ENCODE measurements at regions not wholly inside any gene's neighbourhood (a gene's known extent, or its start where the extent isn't known, plus 50 kb on each side); places are given as distances from the start of the nearest gene placed in this dataset.

DNA sequence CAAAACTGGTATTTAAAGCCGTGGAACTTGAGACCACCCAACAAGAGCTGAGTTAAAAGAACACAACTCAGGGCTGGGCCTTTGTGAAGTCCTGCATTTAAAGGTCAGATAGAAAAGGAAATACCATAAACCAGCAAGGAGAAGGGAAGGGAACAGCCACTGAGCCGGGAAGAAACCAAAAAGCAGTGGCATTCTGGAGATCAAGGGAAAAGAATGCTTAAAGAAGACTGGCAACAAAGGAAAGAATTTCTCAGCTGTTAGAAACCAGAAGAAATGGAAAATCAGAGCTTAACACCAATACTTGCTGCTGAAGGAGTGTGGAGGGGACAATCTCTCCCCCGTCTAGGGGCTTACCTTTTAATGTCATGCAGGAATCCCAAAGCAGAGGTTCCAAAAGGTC, 247.4 kb upstream of the CHRNA7 start:
- TF ChIP-seq FOXP2 (optimal IDR thresholded peaks at IDR 0.05; ENCODE audit: borderline replicate concordance, extremely low read depth, extremely low read length, insufficient read depth) (no peak), SIN3A (IDR thresholded peaks at IDR 0.05; ENCODE audit: borderline replicate concordance, insufficient read depth, low read length) (no peak), TAF1 (IDR thresholded peaks at IDR 0.05; ENCODE audit: borderline replicate concordance, insufficient read depth, low read length) (no peak)
- TF ChIP-seq, protein P1, sequence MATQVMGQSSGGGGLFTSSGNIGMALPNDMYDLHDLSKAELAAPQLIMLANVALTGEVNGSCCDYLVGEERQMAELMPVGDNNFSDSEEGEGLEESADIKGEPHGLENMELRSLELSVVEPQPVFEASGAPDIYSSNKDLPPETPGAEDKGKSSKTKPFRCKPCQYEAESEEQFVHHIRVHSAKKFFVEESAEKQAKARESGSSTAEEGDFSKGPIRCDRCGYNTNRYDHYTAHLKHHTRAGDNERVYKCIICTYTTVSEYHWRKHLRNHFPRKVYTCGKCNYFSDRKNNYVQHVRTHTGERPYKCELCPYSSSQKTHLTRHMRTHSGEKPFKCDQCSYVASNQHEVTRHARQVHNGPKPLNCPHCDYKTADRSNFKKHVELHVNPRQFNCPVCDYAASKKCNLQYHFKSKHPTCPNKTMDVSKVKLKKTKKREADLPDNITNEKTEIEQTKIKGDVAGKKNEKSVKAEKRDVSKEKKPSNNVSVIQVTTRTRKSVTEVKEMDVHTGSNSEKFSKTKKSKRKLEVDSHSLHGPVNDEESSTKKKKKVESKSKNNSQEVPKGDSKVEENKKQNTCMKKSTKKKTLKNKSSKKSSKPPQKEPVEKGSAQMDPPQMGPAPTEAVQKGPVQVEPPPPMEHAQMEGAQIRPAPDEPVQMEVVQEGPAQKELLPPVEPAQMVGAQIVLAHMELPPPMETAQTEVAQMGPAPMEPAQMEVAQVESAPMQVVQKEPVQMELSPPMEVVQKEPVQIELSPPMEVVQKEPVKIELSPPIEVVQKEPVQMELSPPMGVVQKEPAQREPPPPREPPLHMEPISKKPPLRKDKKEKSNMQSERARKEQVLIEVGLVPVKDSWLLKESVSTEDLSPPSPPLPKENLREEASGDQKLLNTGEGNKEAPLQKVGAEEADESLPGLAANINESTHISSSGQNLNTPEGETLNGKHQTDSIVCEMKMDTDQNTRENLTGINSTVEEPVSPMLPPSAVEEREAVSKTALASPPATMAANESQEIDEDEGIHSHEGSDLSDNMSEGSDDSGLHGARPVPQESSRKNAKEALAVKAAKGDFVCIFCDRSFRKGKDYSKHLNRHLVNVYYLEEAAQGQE (IDR thresholded peaks at IDR 0.05; ENCODE audit: insufficient read depth in 1 of 2, low read depth in 2 of 2, low read length in 2 of 2) = no peak

DNA sequence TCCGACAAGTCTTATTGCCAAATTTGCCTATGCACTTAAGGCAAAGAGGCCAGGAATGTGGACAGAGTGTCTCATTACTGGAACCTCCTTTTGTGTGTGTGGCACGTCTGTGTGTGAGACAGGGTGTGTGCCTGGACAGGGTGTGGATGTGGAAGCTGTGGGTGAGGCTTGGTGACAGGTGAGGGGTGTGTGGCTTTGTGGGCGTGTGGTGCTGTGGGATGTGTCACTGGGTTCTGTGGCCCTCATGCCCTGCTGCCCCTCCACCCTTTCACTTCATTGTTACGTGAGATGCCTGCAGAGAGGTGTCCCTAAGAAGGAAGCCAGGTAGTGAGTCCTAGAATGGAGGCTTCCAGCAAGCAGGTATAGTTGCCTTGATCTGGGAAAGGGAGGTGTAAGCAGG, 244.0 kb upstream of the CHRNA7 start:
- TF ChIP-seq TAF1 (IDR thresholded peaks at IDR 0.05; ENCODE audit: borderline replicate concordance, insufficient read depth, low read length) (no peak), SIN3A (IDR thresholded peaks at IDR 0.05; ENCODE audit: borderline replicate concordance, insufficient read depth, low read length) (no peak), POLR2AphosphoS5 (IDR thresholded peaks at IDR 0.05; ENCODE audit: low read depth, low read length) (no peak), FOXP2 (optimal IDR thresholded peaks at IDR 0.05; ENCODE audit: borderline replicate concordance, extremely low read depth, extremely low read length, insufficient read depth) (no peak)
- TF ChIP-seq, protein P1 (IDR thresholded peaks at IDR 0.05; ENCODE audit: insufficient read depth in 1 of 2, low read depth in 2 of 2, low read length in 2 of 2) = no peak

DNA sequence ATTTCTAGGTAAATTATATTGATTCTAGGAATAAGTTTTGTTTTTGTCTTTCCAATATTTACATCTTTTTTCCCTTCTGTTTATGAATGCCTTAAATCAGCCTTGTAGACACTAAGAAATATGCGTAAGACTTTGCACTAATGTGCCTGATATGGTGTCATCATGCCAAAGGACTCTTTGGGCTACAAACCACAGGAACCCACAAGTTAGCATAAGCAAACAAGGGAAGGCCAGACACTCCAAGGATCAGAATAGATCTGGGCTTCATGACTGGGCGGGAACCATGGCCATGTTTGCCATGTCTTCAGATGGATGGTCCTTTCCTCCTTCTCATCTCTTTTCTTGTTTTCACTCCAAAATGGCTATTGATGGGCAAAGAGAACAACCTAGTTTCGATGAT, 242.2 kb upstream of the CHRNA7 start:
- no peak for TF ChIP-seq SIN3A (IDR thresholded peaks at IDR 0.05; ENCODE audit: borderline replicate concordance, insufficient read depth, low read length)

DNA sequence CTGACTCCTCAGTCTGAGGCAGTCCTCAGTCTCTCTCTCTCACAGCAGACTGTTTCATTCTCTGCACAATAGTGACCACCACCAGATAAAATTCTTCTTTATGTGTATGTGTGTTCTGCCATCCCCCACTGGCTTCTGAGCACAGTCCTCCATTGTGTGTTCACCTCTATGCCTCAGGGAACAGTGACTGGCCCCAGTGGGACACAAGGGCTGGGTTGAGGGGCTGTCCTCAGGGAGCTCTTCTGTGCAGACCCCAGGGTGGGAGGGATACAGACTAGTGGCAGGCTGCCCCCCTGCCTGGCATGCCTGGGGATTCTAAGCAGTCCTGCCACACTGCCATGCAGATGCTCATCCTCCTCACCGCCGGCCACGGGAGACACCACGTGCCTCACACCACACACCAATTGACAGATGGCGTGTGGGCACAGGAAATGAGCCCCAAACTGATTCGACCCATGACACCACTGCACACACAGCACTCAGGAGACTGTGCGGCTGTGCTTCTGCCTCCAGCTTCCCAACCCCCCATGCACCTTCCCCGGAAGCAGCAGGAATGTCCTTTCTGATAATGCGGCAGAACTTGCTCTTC, 237.6 kb upstream of the CHRNA7 start:
- TF ChIP-seq FOXP2 (optimal IDR thresholded peaks at IDR 0.05; ENCODE audit: borderline replicate concordance, extremely low read depth, extremely low read length, insufficient read depth) (no peak), TAF1 (IDR thresholded peaks at IDR 0.05; ENCODE audit: borderline replicate concordance, insufficient read depth, low read length) (no peak), POLR2AphosphoS5 (IDR thresholded peaks at IDR 0.05; ENCODE audit: low read depth, low read length) (no peak), SIN3A (IDR thresholded peaks at IDR 0.05; ENCODE audit: borderline replicate concordance, insufficient read depth, low read length) (no peak)
- TF ChIP-seq, protein P1 (IDR thresholded peaks at IDR 0.05; ENCODE audit: insufficient read depth in 1 of 2, low read depth in 2 of 2, low read length in 2 of 2) = no peak

DNA sequence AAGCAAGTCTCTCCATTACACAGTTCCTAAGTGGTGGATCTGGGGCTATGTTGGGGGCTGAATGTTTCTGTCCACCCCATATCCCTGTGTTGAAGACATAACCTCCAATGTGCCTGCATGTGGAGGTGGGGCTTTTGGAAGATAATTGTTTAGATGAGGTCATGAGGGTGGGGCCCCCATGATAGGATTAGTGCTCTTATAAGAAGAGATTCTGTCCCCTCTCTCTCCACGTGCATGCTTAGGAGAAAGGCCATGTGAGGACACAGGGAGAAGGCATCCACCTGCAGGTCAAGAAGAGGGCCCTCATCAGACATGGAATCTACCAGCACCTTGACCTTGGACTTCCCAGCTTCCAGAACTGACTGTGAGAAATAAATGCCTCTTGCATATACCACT, 231.0 kb upstream of the CHRNA7 start:
- TF ChIP-seq TAF1 (IDR thresholded peaks at IDR 0.05; ENCODE audit: borderline replicate concordance, insufficient read depth, low read length) (no peak), SIN3A (IDR thresholded peaks at IDR 0.05; ENCODE audit: borderline replicate concordance, insufficient read depth, low read length) (no peak), FOXP2 (optimal IDR thresholded peaks at IDR 0.05; ENCODE audit: borderline replicate concordance, extremely low read depth, extremely low read length, insufficient read depth) (no peak), POLR2AphosphoS5 (IDR thresholded peaks at IDR 0.05; ENCODE audit: low read depth, low read length) (no peak)
- TF ChIP-seq, protein P1 (IDR thresholded peaks at IDR 0.05; ENCODE audit: insufficient read depth in 1 of 2, low read depth in 2 of 2, low read length in 2 of 2) = no peak

Measured in PFSK-1 (cell line).